Testis (tissue), 2 donors: ENCODE measurements at regions not wholly inside any gene's neighbourhood (a gene's known extent, or its start where the extent isn't known, plus 50 kb on each side); places are given as distances from the start of the nearest gene placed in this dataset.

Source experiments
- DNase-seq: peaks from one replicate; pipeline ENCODE4 v3.0.0-alpha.2; 2019
- H3K27ac ChIP-seq, 2 donors: fragments of 200-600 bp; sonication (generic); one replicate each; pipeline ENCODE4 v1.5.1; 2019
- H3K27me3 ChIP-seq: fragments of 200-600 bp; sonication (generic); one replicate; pipeline ENCODE4 v1.5.1; 2019
- H3K36me3 ChIP-seq: fragments of 200-600 bp; sonication (generic); one replicate; pipeline ENCODE4 v1.5.1; 2017; ENCODE audit warnings: low read depth; ENCODE audit errors: missing control alignments
- H3K4me1 ChIP-seq: fragments of 200-600 bp; sonication (generic); one replicate; pipeline ENCODE4 v1.5.1; 2019
- H3K4me3 ChIP-seq, 2 donors: fragments of 200-600 bp; sonication (generic); one replicate each; pipeline ENCODE4 v1.5.1; 2017 to 2019
- H3K9me3 ChIP-seq: fragments of 200-600 bp; sonication (generic); one replicate; pipeline ENCODE4 v1.5.1; 2017
- CTCF ChIP-seq, 3 experiments: fragments of 450-650 bp in 2 of 3; fragments of 200-600 bp in 1 of 3; sonication (generic) in 1 of 3; IDR thresholded peaks; one replicate each; pipeline ENCODE4 v1.5.1; 2016 to 2019; ENCODE audit warnings: antibody characterized with exemption in 3 of 3, mild to moderate bottlenecking in 2 of 3, moderate library complexity in 1 of 3
- POLR2A ChIP-seq: fragments of 450-650 bp; IDR thresholded peaks from one replicate; pipeline ENCODE4 v1.6.1; 2017; ENCODE audit warnings: antibody characterized with exemption, mild to moderate bottlenecking, moderate library complexity
- WGBS, 2 donors: methylation state at CpG; one replicate each; pipeline ENCODE4 v1.1.5; 2018; 5-methylcytosine and 5-hydroxymethylcytosine counted together
- intact Hi-C: fragments of 100-400 bp; cut with DNase I; formaldehyde crosslinking; loops from one replicate; pipeline ENCODE4 v1.15.1; 2023; ENCODE audit warnings: low total_unique reads

DNA sequence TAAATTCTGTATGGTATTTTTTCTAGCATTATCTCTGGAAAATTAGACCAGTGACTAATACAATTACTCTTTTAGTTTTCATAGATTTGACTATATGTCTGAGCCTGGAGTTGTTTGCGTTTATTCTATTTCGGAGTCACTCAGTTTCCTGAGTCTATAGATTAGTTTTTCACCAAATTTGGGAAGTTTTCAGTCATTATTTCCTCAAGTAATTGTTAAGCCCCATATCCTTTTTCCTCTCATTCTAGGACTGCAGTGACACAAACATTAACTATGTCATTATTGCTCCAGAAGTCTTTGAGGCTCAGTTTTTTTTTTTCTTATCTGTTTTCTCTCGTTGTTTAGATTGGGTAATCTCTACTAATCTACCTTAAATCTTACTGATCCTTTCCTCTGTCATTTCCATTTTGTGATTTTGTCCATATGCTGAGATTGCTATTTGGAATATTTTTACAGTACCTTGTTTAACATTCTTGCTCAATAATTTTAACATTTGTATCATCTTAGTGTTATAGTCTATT is 886.2 kb downstream of the LTN1 start:
- WGBS, 2 donors: 85 to 90% methylated on average over 3 of the region's 3 CpGs
- no peak for DNase-seq
- no peaks in the 10 kb centered on the region for H3K36me3 ChIP-seq
- TF ChIP-seq POLR2A (no peak), CTCF (IDR thresholded peaks at IDR 0.05) (no peak)
- intact Hi-C loops: no loop called here
- no peak overlapping the region for H3K27ac ChIP-seq
- no peaks in the 10 kb centered on the region for H3K4me1 ChIP-seq
- H3K27me3 ChIP-seq: no peaks in the 10 kb centered on the region
- no peaks in the 10 kb centered on the region for H3K9me3 ChIP-seq
- no peak overlapping the region for H3K4me3 ChIP-seq

DNA sequence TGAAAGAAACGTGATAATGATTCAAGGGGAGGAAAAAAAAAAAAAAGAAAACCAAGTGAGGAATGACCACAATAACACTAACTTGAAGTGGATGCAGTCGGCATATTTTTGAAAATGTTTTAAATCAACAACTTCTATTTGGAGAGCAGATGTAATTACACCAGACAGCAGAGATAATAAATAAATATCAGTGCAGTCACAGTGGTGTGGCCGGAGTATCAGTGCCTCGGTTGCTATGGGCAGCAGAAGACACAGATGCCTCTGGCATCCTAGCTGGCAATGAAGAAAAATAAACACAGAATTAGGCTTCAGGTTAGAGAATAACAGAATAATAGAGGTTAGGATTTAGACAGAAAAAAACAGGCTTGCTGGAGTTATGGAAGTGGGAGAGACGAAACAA is 888.3 kb downstream of the LTN1 start:
- DNase-seq: no peak
- H3K27me3 ChIP-seq: no peaks in the 10 kb centered on the region
- WGBS, 2 donors: 76 to 82% methylated on average over 5 of the region's 5 CpGs
- H3K4me1 ChIP-seq: no peaks in the 10 kb centered on the region
- TF ChIP-seq CTCF (IDR thresholded peaks at IDR 0.05) (no peak), POLR2A (no peak)
- intact Hi-C loops: no loop called here
- no peaks in the 10 kb centered on the region for H3K36me3 ChIP-seq
- H3K4me3 ChIP-seq: no peak overlapping the region
- no peaks in the 10 kb centered on the region for H3K9me3 ChIP-seq
- H3K27ac ChIP-seq: no peak overlapping the region

- no peaks in the 10 kb centered on the region for H3K9me3 ChIP-seq
- TF ChIP-seq POLR2A: no peak
- no peak for TF ChIP-seq CTCF (IDR thresholded peaks at IDR 0.05)
- H3K27me3 ChIP-seq: no peaks in the 10 kb centered on the region
- 77 to 85% methylated on average over 5 of the region's 5 CpGs for WGBS, 2 donors
- intact Hi-C loops: no loop called here
- no peaks in the 10 kb centered on the region for H3K36me3 ChIP-seq
- H3K27ac ChIP-seq: no peak overlapping the region
- no peak for DNase-seq
- no peaks in the 10 kb centered on the region for H3K4me1 ChIP-seq
- H3K4me3 ChIP-seq: no peak overlapping the region
These were observed 892.3 kb downstream of the LTN1 start for GRCh38 chr21:28100366-28100765.

DNA sequence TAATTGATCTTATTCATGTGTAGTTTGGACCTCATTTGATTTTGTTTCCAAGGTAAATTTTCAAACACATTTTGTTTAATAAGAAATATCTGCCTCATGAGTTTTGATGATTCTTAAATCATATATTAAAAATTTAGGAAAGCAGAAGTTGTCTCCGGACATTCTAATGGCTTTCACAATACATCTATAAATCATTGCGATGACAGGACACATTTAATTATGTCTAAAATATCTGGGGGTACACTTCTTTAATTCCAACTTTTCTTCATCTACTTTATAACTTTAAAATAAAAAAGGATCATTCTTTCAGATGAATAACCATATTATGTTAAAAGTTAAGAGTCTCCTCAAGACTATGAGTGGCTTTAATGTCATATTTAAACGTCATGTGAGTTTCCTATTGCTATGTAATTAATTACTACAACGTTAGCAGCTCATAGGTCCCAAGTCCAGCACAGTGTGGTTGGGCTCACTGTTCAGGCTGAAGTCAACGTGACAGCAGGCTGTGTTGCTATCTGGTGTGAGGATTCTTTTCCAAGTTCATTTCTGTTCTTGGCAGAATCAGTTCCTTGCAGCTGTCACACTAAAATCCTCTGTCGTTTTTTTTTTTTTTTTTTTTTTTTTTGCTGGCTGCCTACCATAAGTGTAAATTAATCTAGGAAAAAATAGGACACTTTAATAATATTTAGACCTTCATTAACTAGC is 893.5 kb downstream of the LTN1 start:
- no peaks in the 10 kb centered on the region for H3K36me3 ChIP-seq
- peak; percentile 62 for DNase-seq
- no peak overlapping the region for H3K27ac ChIP-seq
- WGBS, 2 donors: 34 to 38% methylated on average over 6 of the region's 6 CpGs
- no peak for TF ChIP-seq CTCF (IDR thresholded peaks at IDR 0.05)
- TF ChIP-seq POLR2A: no peak
- H3K4me1 ChIP-seq: no peaks in the 10 kb centered on the region
- H3K9me3 ChIP-seq: no peaks in the 10 kb centered on the region
- intact Hi-C loops: no loop called here
- H3K4me3 ChIP-seq: no peak overlapping the region
- H3K27me3 ChIP-seq: no peaks in the 10 kb centered on the region

DNA sequence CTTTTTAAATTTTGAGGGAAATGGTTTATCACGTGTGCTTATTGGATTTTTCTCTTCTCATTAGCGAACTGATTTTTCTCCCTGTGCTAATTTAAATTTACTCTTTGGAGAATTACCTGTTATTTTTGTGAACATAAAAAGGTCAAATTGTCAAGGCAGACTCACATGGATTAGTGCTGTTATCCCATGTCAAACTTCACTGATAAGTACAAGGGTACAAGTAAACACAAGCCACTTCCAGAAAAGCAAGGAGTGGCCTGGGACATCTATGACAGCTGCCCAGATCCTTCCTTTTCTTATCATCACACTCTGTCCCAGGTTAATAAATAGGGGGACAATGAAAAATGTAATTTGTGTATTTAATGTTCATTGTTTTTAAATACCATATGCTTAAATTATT is 901.2 kb downstream of the LTN1 start:
- 77 to 85% methylated on average over 2 of the region's 2 CpGs for WGBS, 2 donors
- TF ChIP-seq CTCF (IDR thresholded peaks at IDR 0.05): no peak
- intact Hi-C loops: no loop called here
- no peaks in the 10 kb centered on the region for H3K9me3 ChIP-seq
- no peak overlapping the region for H3K4me3 ChIP-seq
- no peaks in the 10 kb centered on the region for H3K36me3 ChIP-seq
- H3K4me1 ChIP-seq: no peaks in the 10 kb centered on the region
- DNase-seq: no peak
- no peak overlapping the region for H3K27ac ChIP-seq
- no peaks in the 10 kb centered on the region for H3K27me3 ChIP-seq
